Adipocyte (in vitro differentiated cells): ENCODE measurements at regions not wholly inside any gene's neighbourhood (a gene's known extent, or its start where the extent isn't known, plus 50 kb on each side); places are given as distances from the start of the nearest gene placed in this dataset.

ENCODE experiments used
- DNase-seq: peaks from one replicate; pipeline ENCODE4 v3.0.0-alpha.2; 2015; ENCODE audit warnings: low read depth
- H3K27me3 ChIP-seq: replicated peaks from 2 replicates; pipeline ENCODE4 v1.7.0; 2013; ENCODE audit warnings: mild to moderate bottlenecking, low read length, moderate library complexity; ENCODE audit not compliant: control insufficient read depth, insufficient read depth
- H3K36me3 ChIP-seq: 2 replicates; pipeline ENCODE4 v1.7.0; 2013; ENCODE audit warnings: low read length, mild to moderate bottlenecking, moderate library complexity; ENCODE audit not compliant: control insufficient read depth, insufficient read depth, severe bottlenecking
- H3K4me1 ChIP-seq: 2 replicates; pipeline ENCODE4 v1.7.0; 2013; ENCODE audit warnings: mild to moderate bottlenecking, low read length, moderate library complexity; ENCODE audit not compliant: control insufficient read depth, insufficient read depth
- H3K4me3 ChIP-seq: 2 replicates; pipeline ENCODE4 v1.7.0; 2013; ENCODE audit warnings: mild to moderate bottlenecking, low read length, moderate library complexity
- H3K9ac ChIP-seq: 2 replicates; pipeline ENCODE4 v1.7.0; 2013; ENCODE audit warnings: mild to moderate bottlenecking, low read length, moderate library complexity
- H3K9me3 ChIP-seq: 2 replicates; pipeline ENCODE4 v1.7.0; 2013; ENCODE audit warnings: mild to moderate bottlenecking, low read length, moderate library complexity; ENCODE audit not compliant: control insufficient read depth

- Histone ChIP-seq H3K9me3 (no peaks in the 10 kb centered on the region), H3K9ac (no peak overlapping the region), H3K4me3 (no peak overlapping the region), H3K4me1 (no peaks in the 10 kb centered on the region), H3K36me3 (no peaks in the 10 kb centered on the region), H3K27me3 (no peaks in the 10 kb centered on the region)
- DNase-seq, result no peak
Measured at GRCh38 chr16:62926121-62926801, 890.0 kb upstream of the CDH8 start.

GRCh38 chr16:62921904-62922303, 885.7 kb upstream of the CDH8 start:
- no peaks in the 10 kb centered on the region for H3K9me3 ChIP-seq
- DNase-seq, result no peak
- H3K27me3 ChIP-seq, result no peaks in the 10 kb centered on the region
- H3K4me3 ChIP-seq, result no peak overlapping the region
- no peaks in the 10 kb centered on the region for H3K36me3 ChIP-seq
- no peak overlapping the region for H3K9ac ChIP-seq
- no peaks in the 10 kb centered on the region for H3K4me1 ChIP-seq

GRCh38 chr16:62913924-62914323, 877.7 kb upstream of the CDH8 start:
- Histone ChIP-seq H3K36me3 (no peaks in the 10 kb centered on the region), H3K4me1 (no peaks in the 10 kb centered on the region), H3K9me3 (peaks cover 5% of the 10 kb centered on the region), H3K27me3 (no peaks in the 10 kb centered on the region), H3K9ac (no peak overlapping the region), H3K4me3 (no peak overlapping the region)
- no peak for DNase-seq

GRCh38 chr16:62913333-62913732, 877.1 kb upstream of the CDH8 start:
- Histone ChIP-seq H3K27me3 (no peaks in the 10 kb centered on the region), H3K36me3 (no peaks in the 10 kb centered on the region), H3K9me3 (peaks cover 5% of the 10 kb centered on the region), H3K9ac (no peak overlapping the region), H3K4me3 (no peak overlapping the region), H3K4me1 (no peaks in the 10 kb centered on the region)
- DNase-seq, result no peak

DNA sequence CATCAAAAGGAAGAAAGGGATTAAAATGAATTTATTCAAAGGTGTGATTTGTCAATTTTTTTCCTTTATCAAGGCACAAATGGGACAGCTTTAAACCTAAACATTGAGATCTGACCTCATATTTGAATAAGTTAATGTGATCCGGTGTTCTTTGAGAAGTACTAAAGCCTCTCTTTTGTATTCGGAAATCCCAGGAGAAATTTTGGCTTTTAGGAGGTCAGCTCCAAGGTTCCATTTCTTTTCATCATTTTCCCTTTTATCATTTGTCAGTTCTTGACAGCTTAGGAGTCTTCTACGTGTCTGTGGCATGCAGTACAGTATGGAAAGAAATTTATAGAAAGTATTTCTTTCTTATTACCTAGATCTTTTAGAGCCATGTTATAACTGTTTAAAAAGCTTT, 873.4 kb upstream of the CDH8 start:
- H3K27me3 ChIP-seq, result no peaks in the 10 kb centered on the region
- no peak overlapping the region for H3K9ac ChIP-seq
- peaks cover 5% of the 10 kb centered on the region for H3K9me3 ChIP-seq
- no peak for DNase-seq
- no peak overlapping the region for H3K4me3 ChIP-seq
- no peaks in the 10 kb centered on the region for H3K36me3 ChIP-seq
- no peaks in the 10 kb centered on the region for H3K4me1 ChIP-seq

DNA sequence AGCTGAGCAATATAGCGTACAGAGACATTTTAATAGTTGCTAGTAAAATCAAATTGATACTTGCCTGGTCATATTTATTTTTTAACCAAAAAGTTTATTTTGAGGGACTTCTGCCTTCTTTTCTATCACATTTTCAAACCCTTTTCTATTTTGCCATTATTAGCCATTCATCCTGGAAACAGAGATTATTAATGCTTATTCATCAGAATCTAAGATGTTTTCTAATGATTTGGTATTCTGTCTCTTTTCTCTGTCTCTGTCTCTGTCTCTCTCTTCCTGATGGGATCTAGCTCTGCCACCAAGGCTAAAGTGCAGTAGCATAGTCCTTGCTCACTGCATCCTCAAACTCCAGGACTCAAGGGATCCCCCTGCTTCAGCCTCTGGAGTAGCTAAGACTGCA, 871.3 kb upstream of the CDH8 start:
- Histone ChIP-seq H3K9me3 (peaks cover 5% of the 10 kb centered on the region), H3K27me3 (no peaks in the 10 kb centered on the region)
- no peak for DNase-seq

DNA sequence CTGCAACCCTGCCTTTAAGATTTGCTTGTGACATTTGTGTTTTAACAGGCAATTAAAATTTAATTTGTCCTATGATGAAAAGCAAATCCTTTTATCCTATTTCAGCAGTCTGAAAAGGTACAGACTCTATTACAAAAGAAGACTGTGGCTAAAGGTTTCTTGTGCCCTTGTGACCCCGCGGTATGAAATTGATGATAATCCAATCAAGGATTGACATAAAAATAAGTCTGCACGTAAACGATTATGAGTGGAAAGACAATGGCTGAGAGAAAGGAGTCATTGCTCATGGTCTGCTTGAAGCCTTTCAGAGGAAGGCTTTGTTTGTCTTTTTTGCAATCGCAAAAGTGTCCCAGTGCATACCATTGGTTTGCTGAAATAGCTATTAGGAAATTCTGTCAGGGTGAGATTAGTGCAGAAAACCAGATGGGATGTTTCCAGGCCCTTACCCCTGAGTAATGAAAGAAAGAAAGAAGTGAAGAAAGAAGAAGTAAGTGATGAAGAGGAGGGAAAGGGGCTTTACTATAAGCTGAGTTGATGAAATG, 867.8 kb upstream of the CDH8 start:
- no peak overlapping the region for H3K4me3 ChIP-seq
- no peaks in the 10 kb centered on the region for H3K4me1 ChIP-seq
- H3K36me3 ChIP-seq, result no peaks in the 10 kb centered on the region
- H3K27me3 ChIP-seq, result no peaks in the 10 kb centered on the region
- no peak overlapping the region for H3K9ac ChIP-seq
- H3K9me3 ChIP-seq, result no peaks in the 10 kb centered on the region
- no peak for DNase-seq

More for the DNA sequence above, 871.3 kb upstream of the CDH8 start:
- Histone ChIP-seq H3K4me3 (no peak overlapping the region), H3K36me3 (no peaks in the 10 kb centered on the region), H3K4me1 (no peaks in the 10 kb centered on the region), H3K9ac (no peak overlapping the region)

GRCh38 chr16:62899737-62900136, 863.5 kb upstream of the CDH8 start:
- peaks cover 4% of the 10 kb centered on the region for H3K9me3 ChIP-seq
- DNase-seq, result no peak
- H3K27me3 ChIP-seq, result no peaks in the 10 kb centered on the region
- H3K9ac ChIP-seq, result no peak overlapping the region
- no peaks in the 10 kb centered on the region for H3K36me3 ChIP-seq
- H3K4me3 ChIP-seq, result no peak overlapping the region
- H3K4me1 ChIP-seq, result no peaks in the 10 kb centered on the region

GRCh38 chr16:62889097-62889496, 852.9 kb upstream of the CDH8 start:
- H3K36me3 ChIP-seq, result no peaks in the 10 kb centered on the region
- H3K9me3 ChIP-seq, result peaks cover 8% of the 10 kb centered on the region
- H3K4me1 ChIP-seq, result no peaks in the 10 kb centered on the region
- H3K9ac ChIP-seq, result no peak overlapping the region
- no peak for DNase-seq
- H3K27me3 ChIP-seq, result no peaks in the 10 kb centered on the region
- H3K4me3 ChIP-seq, result no peak overlapping the region

- Histone ChIP-seq H3K27me3 (no peaks in the 10 kb centered on the region), H3K36me3 (no peaks in the 10 kb centered on the region), H3K9ac (no peak overlapping the region), H3K4me3 (no peak overlapping the region), H3K4me1 (no peaks in the 10 kb centered on the region), H3K9me3 (no peaks in the 10 kb centered on the region)
- no peak for DNase-seq
Measured at GRCh38 chr16:62883509-62883908, 847.3 kb upstream of the CDH8 start.

DNA sequence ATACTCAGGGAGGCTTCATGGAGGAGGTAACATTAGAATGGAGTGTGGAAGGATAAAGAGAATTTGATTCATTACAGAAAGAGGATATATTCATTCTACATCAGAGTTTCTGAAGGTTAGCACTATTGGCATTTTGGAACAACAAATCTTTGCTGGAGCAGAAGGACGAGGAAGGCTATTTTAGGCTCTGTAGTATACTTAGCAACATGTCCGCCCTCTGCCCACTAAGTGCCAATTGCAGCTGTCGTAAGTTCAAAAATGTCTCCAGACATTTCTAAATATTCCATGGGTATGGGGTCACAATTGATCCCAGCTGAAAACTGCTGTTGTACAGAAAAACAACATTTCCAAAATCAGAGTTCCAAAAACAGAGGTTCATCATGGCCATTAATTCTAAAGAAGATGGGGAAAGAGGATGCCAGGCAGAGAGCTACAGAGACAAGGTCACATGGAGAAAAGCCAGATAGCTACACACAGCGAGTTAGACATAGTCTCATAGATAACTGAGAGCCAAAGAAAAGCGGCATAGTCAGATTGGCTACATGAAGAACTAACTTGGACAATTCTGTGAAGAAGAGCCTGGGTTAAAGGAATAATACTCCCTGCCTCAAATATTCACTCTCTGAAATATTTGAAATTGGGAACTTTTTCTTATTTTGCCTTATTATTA, 846.4 kb upstream of the CDH8 start:
- no peaks in the 10 kb centered on the region for H3K9me3 ChIP-seq
- H3K4me3 ChIP-seq, result no peak overlapping the region
- no peaks in the 10 kb centered on the region for H3K4me1 ChIP-seq
- no peaks in the 10 kb centered on the region for H3K27me3 ChIP-seq
- DNase-seq, result no peak
- no peak overlapping the region for H3K9ac ChIP-seq
- H3K36me3 ChIP-seq, result no peaks in the 10 kb centered on the region
